IMR-90 (cell line): ENCODE measurements at regions not wholly inside any gene's neighbourhood (a gene's known extent, or its start where the extent isn't known, plus 50 kb on each side); places are given as distances from the start of the nearest gene placed in this dataset.

Experiments
- ATAC-seq: fragments of 200-7000 bp; cut with Tn5 transposase; 2 replicates; pipeline ENCODE4 v1.9.1; 2020; ENCODE audit warnings: low read depth, mild to moderate bottlenecking, moderate library complexity
- BruUV-seq: library from RNA; stranded (reverse); fragments of 400-500 nt; replicated peaks from 2 replicates; lab custom pipeline; 2021; lab: Mats Ljungman, UMichigan
- CTCF ChIA-PET: fragments of 300-600 bp; formaldehyde crosslinking; extraction: SDS; loops from one replicate; lab custom pipeline; 2021; ENCODE audit warnings: antibody characterized with exemption; lab: Yijun Ruan, JAX
- POLR2A ChIA-PET: fragments of 300-600 bp; sonication (Branson Sonifier 250); formaldehyde crosslinking; loops from one replicate; lab custom pipeline; 2022; ENCODE audit warnings: antibody characterized with exemption; ENCODE audit not compliant: unreplicated experiment; lab: Charles Lee
- DNase-seq: peaks from one replicate; pipeline ENCODE4 v3.0.0; 2013
- H2AFZ ChIP-seq: replicated peaks from 2 replicates; pipeline ENCODE3; 2013; ENCODE audit warnings: low read length, mild to moderate bottlenecking; ENCODE audit not compliant: poor library complexity
- H2AK5ac ChIP-seq: 2 replicates; pipeline ENCODE4 v1.6.1; 2013; ENCODE audit warnings: low read depth, low read length, inconsistent platforms
- H2AK9ac ChIP-seq: replicated peaks from 2 replicates; pipeline ENCODE3; 2013; ENCODE audit warnings: mild to moderate bottlenecking, low read depth, low read length, moderate library complexity; ENCODE audit not compliant: poor library complexity
- H2BK120ac ChIP-seq: 2 replicates; pipeline ENCODE4 v1.6.1; 2013; ENCODE audit warnings: low read depth, low read length, inconsistent platforms
- H2BK15ac ChIP-seq: 3 replicates; pipeline ENCODE4 v1.6.1; 2013; ENCODE audit warnings: low read depth, low read length, inconsistent platforms
- H2BK20ac ChIP-seq: 2 replicates; pipeline ENCODE4 v1.6.1; 2013; ENCODE audit warnings: low read depth, mild to moderate bottlenecking, inconsistent platforms, low read length, moderate library complexity
- H2BK5ac ChIP-seq: 2 replicates; pipeline ENCODE4 v1.6.1; 2013; ENCODE audit warnings: mild to moderate bottlenecking, low read depth, low read length, inconsistent platforms; ENCODE audit not compliant: poor library complexity, severe bottlenecking
- H3K14ac ChIP-seq: replicated peaks from 2 replicates; pipeline ENCODE4 v1.6.1; 2013; ENCODE audit warnings: low read depth, low read length, inconsistent platforms
- H3K18ac ChIP-seq: 2 replicates; pipeline ENCODE4 v1.6.1; 2013; ENCODE audit warnings: low read depth, low read length, control low read depth
- H3K23ac ChIP-seq: 2 replicates; pipeline ENCODE4 v1.6.1; 2013; ENCODE audit warnings: low read depth, low read length, inconsistent platforms
- H3K27ac ChIP-seq: 2 replicates; pipeline ENCODE4 v1.5.1; 2013; ENCODE audit warnings: mild to moderate bottlenecking, control low read depth, low read length; ENCODE audit not compliant: insufficient read depth
- H3K27me3 ChIP-seq: 2 replicates; pipeline ENCODE4 v1.6.1; 2013; ENCODE audit warnings: low read length; ENCODE audit not compliant: control insufficient read depth, insufficient read depth
- H3K36me3 ChIP-seq: 2 replicates; pipeline ENCODE4 v1.6.1; 2013; ENCODE audit warnings: low read length, mixed read lengths; ENCODE audit not compliant: control insufficient read depth, insufficient read depth
- H3K4ac ChIP-seq: 2 replicates; pipeline ENCODE4 v1.6.1; 2013; ENCODE audit warnings: low read depth, low read length, inconsistent platforms
- H3K4me1 ChIP-seq: 2 replicates; pipeline ENCODE4 v1.6.1; 2013; ENCODE audit warnings: low read length, mixed read lengths; ENCODE audit not compliant: control insufficient read depth, insufficient read depth
- H3K4me2 ChIP-seq: 2 replicates; pipeline ENCODE4 v1.6.1; 2013; ENCODE audit warnings: low read depth, mild to moderate bottlenecking, control low read depth, low read length, moderate library complexity
- H3K4me3 ChIP-seq: 2 replicates; pipeline ENCODE4 v1.5.1; 2013; ENCODE audit warnings: low read depth, mild to moderate bottlenecking, control low read depth, low read length, moderate library complexity; ENCODE audit not compliant: insufficient read depth
- H3K56ac ChIP-seq: 2 replicates; pipeline ENCODE4 v1.6.1; 2013; ENCODE audit warnings: low read length, inconsistent platforms; ENCODE audit not compliant: insufficient read depth; ENCODE audit errors: extremely low read depth
- H3K79me1 ChIP-seq, 2 experiments: 2 replicates each; pipeline ENCODE4 v1.6.1; 2013; ENCODE audit warnings: low read length in 2 of 2, inconsistent platforms in 1 of 2, low read depth in 1 of 2
- H3K9ac ChIP-seq: 2 replicates; pipeline ENCODE4 v1.6.1; 2013; ENCODE audit warnings: low read depth, low read length, control low read depth
- H3K9me1 ChIP-seq: 2 replicates; pipeline ENCODE4 v1.6.1; 2013; ENCODE audit warnings: low read length, inconsistent platforms; ENCODE audit not compliant: insufficient read depth
- H3K9me3 ChIP-seq: 2 replicates; pipeline ENCODE4 v1.6.1; 2013; ENCODE audit warnings: low read length; ENCODE audit not compliant: control insufficient read depth, insufficient read depth
- H4K20me1 ChIP-seq: 2 replicates; pipeline ENCODE4 v1.6.1; 2013; ENCODE audit warnings: low read length, inconsistent platforms; ENCODE audit not compliant: insufficient read depth
- H4K5ac ChIP-seq: 2 replicates; pipeline ENCODE4 v1.6.1; 2013; ENCODE audit warnings: mild to moderate bottlenecking, low read depth, low read length, control low read depth
- H4K8ac ChIP-seq, 2 experiments: 2 replicates each; pipeline ENCODE4 v1.6.1; 2013; ENCODE audit warnings: low read depth in 2 of 2, low read length in 2 of 2, control low read depth in 1 of 2, inconsistent platforms in 1 of 2
- H4K91ac ChIP-seq: 2 replicates; pipeline ENCODE4 v1.6.1; 2013; ENCODE audit warnings: low read depth, low read length, inconsistent platforms; ENCODE audit not compliant: insufficient read depth
- BHLHE40 ChIP-seq: fragments of 150-350 bp; IDR thresholded peaks from 2 replicates; pipeline ENCODE4 v1.6.1; 2016; ENCODE audit warnings: mild to moderate bottlenecking, low read depth, low read length
- CEBPB ChIP-seq: IDR thresholded peaks from 2 replicates; pipeline ENCODE4 v1.6.1; 2012; ENCODE audit warnings: low read depth, low read length, improper control_type of control experiment
- CHD1 ChIP-seq: IDR thresholded peaks from 2 replicates; pipeline ENCODE4 v1.6.1; 2012; ENCODE audit warnings: low read depth, low read length, improper control_type of control experiment
- CTCF ChIP-seq: conservative IDR thresholded peaks from 2 replicates; pipeline ENCODE4 v1.5.1; 2012; ENCODE audit warnings: mild to moderate bottlenecking, low read depth, low read length, improper control_type of control experiment
- ELK1 ChIP-seq: fragments of 150-350 bp; IDR thresholded peaks from 2 replicates; pipeline ENCODE4 v1.6.1; 2016; ENCODE audit warnings: low read depth, mild to moderate bottlenecking, low read length, moderate library complexity, borderline replicate concordance
- FOS ChIP-seq: fragments of 150-350 bp; IDR thresholded peaks from 2 replicates; pipeline ENCODE4 v1.6.1; 2016; ENCODE audit warnings: low read depth, low read length
- MAFK ChIP-seq: IDR thresholded peaks from 2 replicates; pipeline ENCODE4 v1.6.1; 2012; ENCODE audit warnings: low read depth, low read length, improper control_type of control experiment
- MAZ ChIP-seq: IDR thresholded peaks from 2 replicates; pipeline ENCODE4 v1.6.1; 2012; ENCODE audit warnings: low read depth, mild to moderate bottlenecking, low read length, improper control_type of control experiment, moderate library complexity, borderline replicate concordance
- MXI1 ChIP-seq: IDR thresholded peaks from 2 replicates; pipeline ENCODE4 v1.6.1; 2012; ENCODE audit warnings: low read depth, mild to moderate bottlenecking, low read length, moderate library complexity, borderline replicate concordance
- NFE2L2 ChIP-seq: fragments of 150-350 bp; IDR thresholded peaks from 2 replicates; pipeline ENCODE4 v1.6.1; 2016; ENCODE audit warnings: low read depth, mild to moderate bottlenecking, low read length
- POLR2A ChIP-seq: IDR thresholded peaks from 2 replicates; pipeline ENCODE4 v1.6.1; 2012; ENCODE audit warnings: mild to moderate bottlenecking, low read depth, low read length
- RAD21 ChIP-seq: IDR thresholded peaks from 2 replicates; pipeline ENCODE4 v1.6.1; 2012; ENCODE audit warnings: low read length, improper control_type of control experiment
- RCOR1 ChIP-seq: IDR thresholded peaks from 2 replicates; pipeline ENCODE4 v1.6.1; 2012; ENCODE audit warnings: mild to moderate bottlenecking, low read length, improper control_type of control experiment; ENCODE audit not compliant: insufficient replicate concordance
- RFX5 ChIP-seq: IDR thresholded peaks from 2 replicates; pipeline ENCODE4 v1.8.0; 2012; ENCODE audit warnings: low read depth, mild to moderate bottlenecking, low read length, moderate library complexity
- SMC3 ChIP-seq: fragments of 150-350 bp; IDR thresholded peaks from 2 replicates; pipeline ENCODE4 v1.6.1; 2016; ENCODE audit warnings: low read depth, mild to moderate bottlenecking, antibody characterized with exemption, low read length, moderate library complexity
- USF2 ChIP-seq: fragments of 150-350 bp; IDR thresholded peaks from 2 replicates; pipeline ENCODE4 v1.6.1; 2017; ENCODE audit warnings: mild to moderate bottlenecking, antibody characterized with exemption, low read length, low read depth
- WGBS, 2 experiments: methylation state at CpG; one replicate each; pipeline versions ENCODE4 v1.1.5 to v1.1.7; 2013; ENCODE audit warnings: missing lambda C conversion rate in 2 of 2; ENCODE audit not compliant: insufficient read length in 1 of 2; ENCODE audit errors: extremely low coverage in 2 of 2; 5-methylcytosine and 5-hydroxymethylcytosine counted together
- dilution Hi-C: fragments of 300-500 bp; cut with HindIII; formaldehyde crosslinking; loops from one replicate; pipeline ENCODE4 v1.14.3; 2018; ENCODE audit warnings: low sequenced_read_pairs; ENCODE audit not compliant: unreplicated experiment
- in situ Hi-C: fragments of 300-500 bp; cut with MboI; formaldehyde crosslinking; loops from 3 replicates; pipeline ENCODE4 v1.14.3; 2019; ENCODE audit warnings: low sequenced_read_pairs, inconsistent platforms, mixed read lengths
- intact Hi-C: fragments of 100-400 bp; cut with micrococcal nuclease; formaldehyde crosslinking; loops from 2 replicates; pipeline ENCODE4 v1.10.0; 2022

- H2BK20ac ChIP-seq: no peak overlapping the region
- no peak overlapping the region for H3K23ac ChIP-seq
- no peaks in the 10 kb centered on the region for H3K36me3 ChIP-seq
- H3K4ac ChIP-seq: no peak overlapping the region
- 67% methylated on average over 6 of the region's 26 CpGs; no CpG with 5 or more reads in 1 of the 2 experiments for WGBS, 2 experiments
- ChIA-PET POLR2A (no interaction called here), CTCF (no interaction called here)
- TF ChIP-seq CHD1: no peak
- no peak for TF ChIP-seq USF2
- TF ChIP-seq RFX5: no peak
- no peak for TF ChIP-seq MAFK
- TF ChIP-seq NFE2L2: no peak
- no peak for TF ChIP-seq RCOR1
- TF ChIP-seq SMC3: no peak
- no peak for TF ChIP-seq CTCF
- no peak for TF ChIP-seq POLR2A
- TF ChIP-seq CEBPB: no peak
- no peak for TF ChIP-seq BHLHE40
- no peak for TF ChIP-seq ELK1
- no peak for TF ChIP-seq MAZ
- no peak for TF ChIP-seq RAD21
- no peak for TF ChIP-seq FOS
- no peak for TF ChIP-seq MXI1
- H3K9ac ChIP-seq: no peak overlapping the region
- no peak overlapping the region for H2BK15ac ChIP-seq
- peaks cover 46% of the 10 kb centered on the region for H3K9me3 ChIP-seq
- no peak overlapping the region for H3K4me3 ChIP-seq
- no peak overlapping the region for H2BK120ac ChIP-seq
- no peak overlapping the region for H3K18ac ChIP-seq
- dilution Hi-C loops (no loop called here), in situ Hi-C loops (no loop called here), intact Hi-C loops (no loop called here)
- no peak overlapping the region for H2AK5ac ChIP-seq
- DNase-seq (no peak), ATAC-seq (no peak)
- no TSS peak for BruUV-seq
- H2BK5ac ChIP-seq: no peak overlapping the region
- H2AK9ac ChIP-seq: no peak overlapping the region
- no peak overlapping the region for H4K91ac ChIP-seq
- no peaks in the 10 kb centered on the region for H3K79me1 ChIP-seq
- H4K20me1 ChIP-seq: no peaks in the 10 kb centered on the region
- H3K14ac ChIP-seq: no peak overlapping the region
- H3K27ac ChIP-seq: no peak overlapping the region
- no peaks in the 10 kb centered on the region for H3K27me3 ChIP-seq
- H3K9me1 ChIP-seq: no peaks in the 10 kb centered on the region
- H4K5ac ChIP-seq: no peak overlapping the region
- H3K56ac ChIP-seq: no peak overlapping the region
- no peak overlapping the region for H4K8ac ChIP-seq
- H3K4me2 ChIP-seq: no peak overlapping the region
- H3K4me1 ChIP-seq: no peaks in the 10 kb centered on the region
- no peak overlapping the region for H2AFZ ChIP-seq
Observed at GRCh38 chr18:78683191-78684010, 296.2 kb upstream of the SALL3 start.
